ENCODE measurements at regions not wholly inside any gene's neighbourhood (a gene's known extent, or its start where the extent isn't known, plus 50 kb on each side); places are given as distances from the start of the nearest gene placed in this dataset.

- Histone ChIP-seq H3K36me3 (ENCODE audit: control insufficient read depth in 4 of 4, insufficient read depth in 3 of 4, low read depth in 1 of 4, low read length in 3 of 4) (no peaks in the 10 kb centered on the region), H3K27me3 (ENCODE audit: control insufficient read depth in 4 of 4, insufficient read depth in 4 of 4, low read length in 3 of 4) (peaks cover 0 to 3% (median 0%) of the 10 kb centered on the region in 4 donors), H3K4me1 (ENCODE audit: control insufficient read depth in 4 of 4, insufficient read depth in 4 of 4, low read length in 3 of 4) (no peaks in the 10 kb centered on the region), H3K27ac (ENCODE audit: low read depth in 1 of 2, low read length in 2 of 2) (no peak overlapping the region), H3K9ac (ENCODE audit: low read depth in 1 of 2, low read length in 2 of 2) (no peak overlapping the region), H3K4me3 (ENCODE audit: low read depth in 1 of 3, low read length in 3 of 3) (no peak overlapping the region), H3K9me3 (ENCODE audit: control insufficient read depth in 4 of 4, low read length in 3 of 4) (no peaks in the 10 kb centered on the region)
- no peak for DNase-seq (ENCODE audit: low spot score)
- TF ChIP-seq FOXA2 (IDR thresholded peaks at IDR 0.05) (no peak), GABPA (IDR thresholded peaks at IDR 0.05 in 1 of 2, conservative IDR thresholded peaks at IDR 0.05 in 1 of 2) (no peak), RAD21 (IDR thresholded peaks at IDR 0.05) (no peak), HNF4A (conservative IDR thresholded peaks at IDR 0.05) (no peak), YY1 (IDR thresholded peaks at IDR 0.05) (no peak), RXRA (IDR thresholded peaks at IDR 0.05) (no peak), CTCF (IDR thresholded peaks at IDR 0.05; ENCODE audit: low read depth, low read length, missing input control) (no peak), JUND (IDR thresholded peaks at IDR 0.05) (no peak), EGR1 (IDR thresholded peaks at IDR 0.05; ENCODE audit: low read depth in 2 of 2) (no peak), SP1 (IDR thresholded peaks at IDR 0.05) (no peak), MAX (IDR thresholded peaks at IDR 0.05) (no peak), NR2F2 (IDR thresholded peaks at IDR 0.05) (no peak), TAF1 (conservative IDR thresholded peaks at IDR 0.05) (no peak), HNF4G (IDR thresholded peaks at IDR 0.05) (no peak), FOXA1 (IDR thresholded peaks at IDR 0.05) (no peak)
- TF ChIP-seq, protein P1, sequence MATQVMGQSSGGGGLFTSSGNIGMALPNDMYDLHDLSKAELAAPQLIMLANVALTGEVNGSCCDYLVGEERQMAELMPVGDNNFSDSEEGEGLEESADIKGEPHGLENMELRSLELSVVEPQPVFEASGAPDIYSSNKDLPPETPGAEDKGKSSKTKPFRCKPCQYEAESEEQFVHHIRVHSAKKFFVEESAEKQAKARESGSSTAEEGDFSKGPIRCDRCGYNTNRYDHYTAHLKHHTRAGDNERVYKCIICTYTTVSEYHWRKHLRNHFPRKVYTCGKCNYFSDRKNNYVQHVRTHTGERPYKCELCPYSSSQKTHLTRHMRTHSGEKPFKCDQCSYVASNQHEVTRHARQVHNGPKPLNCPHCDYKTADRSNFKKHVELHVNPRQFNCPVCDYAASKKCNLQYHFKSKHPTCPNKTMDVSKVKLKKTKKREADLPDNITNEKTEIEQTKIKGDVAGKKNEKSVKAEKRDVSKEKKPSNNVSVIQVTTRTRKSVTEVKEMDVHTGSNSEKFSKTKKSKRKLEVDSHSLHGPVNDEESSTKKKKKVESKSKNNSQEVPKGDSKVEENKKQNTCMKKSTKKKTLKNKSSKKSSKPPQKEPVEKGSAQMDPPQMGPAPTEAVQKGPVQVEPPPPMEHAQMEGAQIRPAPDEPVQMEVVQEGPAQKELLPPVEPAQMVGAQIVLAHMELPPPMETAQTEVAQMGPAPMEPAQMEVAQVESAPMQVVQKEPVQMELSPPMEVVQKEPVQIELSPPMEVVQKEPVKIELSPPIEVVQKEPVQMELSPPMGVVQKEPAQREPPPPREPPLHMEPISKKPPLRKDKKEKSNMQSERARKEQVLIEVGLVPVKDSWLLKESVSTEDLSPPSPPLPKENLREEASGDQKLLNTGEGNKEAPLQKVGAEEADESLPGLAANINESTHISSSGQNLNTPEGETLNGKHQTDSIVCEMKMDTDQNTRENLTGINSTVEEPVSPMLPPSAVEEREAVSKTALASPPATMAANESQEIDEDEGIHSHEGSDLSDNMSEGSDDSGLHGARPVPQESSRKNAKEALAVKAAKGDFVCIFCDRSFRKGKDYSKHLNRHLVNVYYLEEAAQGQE (IDR thresholded peaks at IDR 0.05), result no peak
- TF ChIP-seq, protein P2, sequence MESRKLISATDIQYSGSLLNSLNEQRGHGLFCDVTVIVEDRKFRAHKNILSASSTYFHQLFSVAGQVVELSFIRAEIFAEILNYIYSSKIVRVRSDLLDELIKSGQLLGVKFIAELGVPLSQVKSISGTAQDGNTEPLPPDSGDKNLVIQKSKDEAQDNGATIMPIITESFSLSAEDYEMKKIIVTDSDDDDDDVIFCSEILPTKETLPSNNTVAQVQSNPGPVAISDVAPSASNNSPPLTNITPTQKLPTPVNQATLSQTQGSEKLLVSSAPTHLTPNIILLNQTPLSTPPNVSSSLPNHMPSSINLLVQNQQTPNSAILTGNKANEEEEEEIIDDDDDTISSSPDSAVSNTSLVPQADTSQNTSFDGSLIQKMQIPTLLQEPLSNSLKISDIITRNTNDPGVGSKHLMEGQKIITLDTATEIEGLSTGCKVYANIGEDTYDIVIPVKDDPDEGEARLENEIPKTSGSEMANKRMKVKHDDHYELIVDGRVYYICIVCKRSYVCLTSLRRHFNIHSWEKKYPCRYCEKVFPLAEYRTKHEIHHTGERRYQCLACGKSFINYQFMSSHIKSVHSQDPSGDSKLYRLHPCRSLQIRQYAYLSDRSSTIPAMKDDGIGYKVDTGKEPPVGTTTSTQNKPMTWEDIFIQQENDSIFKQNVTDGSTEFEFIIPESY (IDR thresholded peaks at IDR 0.05), result no peak
- TF ChIP-seq, protein P3, sequence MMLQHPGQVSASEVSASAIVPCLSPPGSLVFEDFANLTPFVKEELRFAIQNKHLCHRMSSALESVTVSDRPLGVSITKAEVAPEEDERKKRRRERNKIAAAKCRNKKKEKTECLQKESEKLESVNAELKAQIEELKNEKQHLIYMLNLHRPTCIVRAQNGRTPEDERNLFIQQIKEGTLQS (IDR thresholded peaks at IDR 0.05), result no peak
- WGBS, result 71% methylated on average over 6 of the region's 6 CpGs
Observed at GRCh38 chr18:73888565-73888964, 259.1 kb downstream of the FBXO15 start.

Data from liver (tissue), 8 donors.